ENCODE measurements at regions not wholly inside any gene's neighbourhood (a gene's known extent, or its start where the extent isn't known, plus 50 kb on each side); places are given as distances from the start of the nearest gene placed in this dataset.

DNA sequence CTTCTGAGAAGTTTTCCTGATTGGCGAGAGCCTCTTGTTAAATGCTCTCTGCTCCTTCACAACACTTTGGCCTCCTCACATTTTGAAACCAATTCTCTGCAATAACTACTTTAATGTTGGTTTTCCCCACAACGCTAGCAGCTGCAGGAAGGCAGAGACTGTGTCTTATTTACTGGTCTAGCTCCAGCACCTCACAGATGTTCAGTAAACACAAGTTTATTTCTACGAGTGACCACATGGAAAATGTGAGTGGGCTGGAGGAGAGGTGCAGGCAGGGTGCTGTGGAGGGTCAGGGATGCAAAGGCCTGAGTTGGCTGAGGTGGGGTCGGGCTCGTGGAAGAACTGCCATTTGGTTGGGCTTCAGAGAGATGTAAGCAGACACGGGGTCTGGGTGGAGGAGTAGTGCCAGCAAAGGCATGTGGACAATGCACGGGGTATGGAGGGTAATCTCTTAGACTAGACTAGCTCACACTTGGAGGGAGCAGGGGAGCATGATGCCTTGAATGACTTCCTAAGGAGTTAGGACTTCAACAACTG, 117.4 kb upstream of the RTL1 start:
- TF ChIP-seq, protein P1, sequence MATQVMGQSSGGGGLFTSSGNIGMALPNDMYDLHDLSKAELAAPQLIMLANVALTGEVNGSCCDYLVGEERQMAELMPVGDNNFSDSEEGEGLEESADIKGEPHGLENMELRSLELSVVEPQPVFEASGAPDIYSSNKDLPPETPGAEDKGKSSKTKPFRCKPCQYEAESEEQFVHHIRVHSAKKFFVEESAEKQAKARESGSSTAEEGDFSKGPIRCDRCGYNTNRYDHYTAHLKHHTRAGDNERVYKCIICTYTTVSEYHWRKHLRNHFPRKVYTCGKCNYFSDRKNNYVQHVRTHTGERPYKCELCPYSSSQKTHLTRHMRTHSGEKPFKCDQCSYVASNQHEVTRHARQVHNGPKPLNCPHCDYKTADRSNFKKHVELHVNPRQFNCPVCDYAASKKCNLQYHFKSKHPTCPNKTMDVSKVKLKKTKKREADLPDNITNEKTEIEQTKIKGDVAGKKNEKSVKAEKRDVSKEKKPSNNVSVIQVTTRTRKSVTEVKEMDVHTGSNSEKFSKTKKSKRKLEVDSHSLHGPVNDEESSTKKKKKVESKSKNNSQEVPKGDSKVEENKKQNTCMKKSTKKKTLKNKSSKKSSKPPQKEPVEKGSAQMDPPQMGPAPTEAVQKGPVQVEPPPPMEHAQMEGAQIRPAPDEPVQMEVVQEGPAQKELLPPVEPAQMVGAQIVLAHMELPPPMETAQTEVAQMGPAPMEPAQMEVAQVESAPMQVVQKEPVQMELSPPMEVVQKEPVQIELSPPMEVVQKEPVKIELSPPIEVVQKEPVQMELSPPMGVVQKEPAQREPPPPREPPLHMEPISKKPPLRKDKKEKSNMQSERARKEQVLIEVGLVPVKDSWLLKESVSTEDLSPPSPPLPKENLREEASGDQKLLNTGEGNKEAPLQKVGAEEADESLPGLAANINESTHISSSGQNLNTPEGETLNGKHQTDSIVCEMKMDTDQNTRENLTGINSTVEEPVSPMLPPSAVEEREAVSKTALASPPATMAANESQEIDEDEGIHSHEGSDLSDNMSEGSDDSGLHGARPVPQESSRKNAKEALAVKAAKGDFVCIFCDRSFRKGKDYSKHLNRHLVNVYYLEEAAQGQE (IDR thresholded peaks at IDR 0.05; ENCODE audit: insufficient read depth in 1 of 2, low read depth in 2 of 2, low read length in 2 of 2), result no peak
- no peak for TF ChIP-seq POLR2AphosphoS5 (IDR thresholded peaks at IDR 0.05; ENCODE audit: low read depth, low read length)
- TF ChIP-seq FOXP2 (optimal IDR thresholded peaks at IDR 0.05; ENCODE audit: borderline replicate concordance, extremely low read depth, extremely low read length, insufficient read depth), result no peak
- TF ChIP-seq TAF1 (IDR thresholded peaks at IDR 0.05; ENCODE audit: borderline replicate concordance, insufficient read depth, low read length), result no peak
- no peak for TF ChIP-seq SIN3A (IDR thresholded peaks at IDR 0.05; ENCODE audit: borderline replicate concordance, insufficient read depth, low read length)

DNA sequence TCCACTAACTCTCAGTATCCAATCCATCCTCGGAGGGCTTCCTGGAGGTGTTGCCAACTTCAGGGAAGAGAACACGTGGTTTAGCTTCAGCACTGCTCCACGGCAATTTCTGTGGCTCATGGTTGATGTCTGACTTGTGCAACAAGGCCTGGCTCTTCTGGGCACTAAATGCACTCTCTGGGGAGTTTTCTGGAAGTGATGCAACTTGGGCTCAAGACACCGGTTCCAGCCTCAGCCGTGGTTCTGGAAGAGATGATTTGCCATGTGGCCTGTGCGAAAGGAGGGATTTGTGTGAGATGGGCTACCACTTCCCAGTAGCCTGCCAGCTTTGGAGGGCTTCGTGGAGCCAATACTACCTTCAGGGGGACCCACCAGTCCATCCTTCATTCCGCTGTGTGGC, 118.6 kb upstream of the RTL1 start:
- TF ChIP-seq POLR2AphosphoS5 (IDR thresholded peaks at IDR 0.05; ENCODE audit: low read depth, low read length) (no peak), TAF1 (IDR thresholded peaks at IDR 0.05; ENCODE audit: borderline replicate concordance, insufficient read depth, low read length) (no peak), SIN3A (IDR thresholded peaks at IDR 0.05; ENCODE audit: borderline replicate concordance, insufficient read depth, low read length) (no peak), FOXP2 (optimal IDR thresholded peaks at IDR 0.05; ENCODE audit: borderline replicate concordance, extremely low read depth, extremely low read length, insufficient read depth) (no peak)
- TF ChIP-seq, protein P1 (IDR thresholded peaks at IDR 0.05; ENCODE audit: insufficient read depth in 1 of 2, low read depth in 2 of 2, low read length in 2 of 2), result no peak

DNA sequence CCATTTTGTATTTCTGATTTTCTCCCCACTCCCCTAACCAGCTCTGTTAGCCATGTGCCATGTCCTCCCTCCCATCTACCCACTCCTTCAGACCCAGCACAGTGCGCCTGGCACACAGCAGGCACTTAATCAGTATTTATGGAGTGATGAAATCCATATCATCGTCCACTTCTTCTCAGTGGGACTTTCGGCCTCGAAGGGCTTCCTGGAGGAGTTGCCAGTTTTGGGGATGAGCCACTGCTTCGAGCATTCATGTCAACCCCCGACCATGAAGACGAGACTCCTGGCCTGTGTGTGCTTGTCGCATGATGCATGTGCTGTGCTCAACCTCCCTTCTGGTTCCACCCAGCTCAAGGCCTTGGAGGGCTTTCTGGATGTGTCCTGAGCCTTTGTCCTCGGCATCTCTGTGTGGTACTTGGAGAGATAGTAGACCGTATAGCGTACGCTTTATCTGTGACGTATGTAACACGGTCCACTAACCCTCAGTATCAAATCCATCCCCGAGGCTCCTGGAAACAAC, 119.5 kb upstream of the RTL1 start:
- TF ChIP-seq SIN3A (IDR thresholded peaks at IDR 0.05; ENCODE audit: borderline replicate concordance, insufficient read depth, low read length) (no peak), FOXP2 (optimal IDR thresholded peaks at IDR 0.05; ENCODE audit: borderline replicate concordance, extremely low read depth, extremely low read length, insufficient read depth) (no peak), TAF1 (IDR thresholded peaks at IDR 0.05; ENCODE audit: borderline replicate concordance, insufficient read depth, low read length) (no peak), POLR2AphosphoS5 (IDR thresholded peaks at IDR 0.05; ENCODE audit: low read depth, low read length) (no peak)
- TF ChIP-seq, protein P1 (IDR thresholded peaks at IDR 0.05; ENCODE audit: insufficient read depth in 1 of 2, low read depth in 2 of 2, low read length in 2 of 2), result no peak

DNA sequence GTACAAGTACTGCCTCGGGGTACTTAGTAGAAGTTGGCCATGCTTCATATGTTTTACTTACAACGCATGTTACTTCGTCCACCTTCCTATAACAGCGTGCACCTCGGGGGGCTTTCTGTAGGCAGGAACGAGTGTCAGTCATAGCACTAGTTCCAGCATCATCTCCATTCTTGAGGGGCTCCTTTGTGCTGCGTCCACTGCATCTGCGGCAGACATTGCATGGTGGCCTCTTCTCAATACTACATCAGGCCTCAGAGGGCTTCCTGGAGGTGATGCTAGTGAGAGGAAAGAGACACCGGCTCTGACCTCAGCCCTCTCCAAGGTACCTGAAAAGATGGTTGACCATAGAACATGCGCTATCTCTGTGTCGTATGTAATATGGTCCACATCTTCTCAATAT, 121.2 kb upstream of the RTL1 start:
- TF ChIP-seq TAF1 (IDR thresholded peaks at IDR 0.05; ENCODE audit: borderline replicate concordance, insufficient read depth, low read length) (no peak), POLR2AphosphoS5 (IDR thresholded peaks at IDR 0.05; ENCODE audit: low read depth, low read length) (no peak), FOXP2 (optimal IDR thresholded peaks at IDR 0.05; ENCODE audit: borderline replicate concordance, extremely low read depth, extremely low read length, insufficient read depth) (no peak), SIN3A (IDR thresholded peaks at IDR 0.05; ENCODE audit: borderline replicate concordance, insufficient read depth, low read length) (no peak)
- TF ChIP-seq, protein P1 (IDR thresholded peaks at IDR 0.05; ENCODE audit: insufficient read depth in 1 of 2, low read depth in 2 of 2, low read length in 2 of 2), result no peak

Measured in PFSK-1 (cell line).